NCI-H510A (cell line): ENCODE measurements at regions not wholly inside any gene's neighbourhood (a gene's known extent, or its start where the extent isn't known, plus 50 kb on each side); places are given as distances from the start of the nearest gene placed in this dataset.

Experiments
- DNase-seq: peaks from one replicate; lab custom pipeline; 2025; lab: John Stamatoyannopoulos, UW

GRCh38 chr1:62917314-62917713, 133.4 kb downstream of the ATG4C start:
- no peak for DNase-seq

DNA sequence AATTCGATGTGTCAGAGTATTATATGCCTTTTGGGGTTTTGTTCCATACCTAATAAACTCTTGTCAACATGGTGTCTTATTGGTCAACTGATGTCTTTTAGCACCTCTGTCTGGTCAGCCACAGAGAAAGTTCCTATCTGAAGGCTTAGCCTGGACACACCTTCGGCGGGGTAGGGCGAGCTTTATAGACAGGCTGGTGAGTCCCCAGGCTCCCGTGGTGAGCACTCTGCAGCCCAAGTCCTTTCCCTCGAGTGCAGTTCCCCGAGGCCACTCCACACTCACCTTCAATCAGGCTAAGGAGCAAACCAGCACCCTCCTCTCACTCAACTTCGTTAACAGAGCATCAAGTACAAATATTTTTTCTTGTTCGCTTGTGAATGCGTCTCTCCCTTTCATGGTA, 133.9 kb downstream of the ATG4C start:
- no peak for DNase-seq

DNA sequence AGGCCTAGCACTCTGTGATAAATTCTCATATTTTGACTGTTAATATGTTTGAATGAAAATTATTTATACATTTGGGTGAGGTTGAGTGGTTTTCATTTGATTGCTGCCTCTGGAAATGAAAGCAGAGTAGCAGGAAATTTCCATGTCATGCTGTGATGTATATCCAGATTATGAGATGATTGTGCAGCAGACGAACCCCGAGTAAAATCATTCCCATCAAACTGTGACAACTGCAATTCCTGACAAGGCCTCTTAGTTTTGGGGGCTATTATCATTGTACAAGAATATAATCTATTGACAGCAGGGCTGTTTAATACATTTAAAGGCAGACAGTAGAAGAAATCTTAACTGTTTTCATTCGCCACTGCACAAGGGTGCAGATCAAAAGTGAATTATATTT, 134.8 kb downstream of the ATG4C start:
- DNase-seq, result no peak

DNA sequence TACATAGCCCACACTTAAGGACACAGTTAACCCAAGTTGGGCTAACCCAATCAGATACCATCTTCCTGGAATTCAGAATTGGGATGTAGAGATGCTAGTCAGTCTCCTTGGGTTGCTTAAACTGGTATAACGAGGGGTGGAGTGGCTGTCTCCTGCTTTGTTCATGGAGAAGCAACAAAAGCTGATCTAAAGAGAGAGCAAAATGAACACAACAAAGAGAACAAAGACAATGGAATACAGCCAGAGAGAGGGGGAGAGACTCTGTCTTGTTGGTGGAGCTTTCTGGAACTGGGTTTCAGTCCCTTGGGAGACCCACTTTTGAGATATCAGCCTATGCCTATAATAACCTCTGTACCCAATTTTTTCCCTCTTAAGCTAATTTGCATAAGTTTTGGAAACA, 138.1 kb downstream of the ATG4C start:
- no peak for DNase-seq

DNA sequence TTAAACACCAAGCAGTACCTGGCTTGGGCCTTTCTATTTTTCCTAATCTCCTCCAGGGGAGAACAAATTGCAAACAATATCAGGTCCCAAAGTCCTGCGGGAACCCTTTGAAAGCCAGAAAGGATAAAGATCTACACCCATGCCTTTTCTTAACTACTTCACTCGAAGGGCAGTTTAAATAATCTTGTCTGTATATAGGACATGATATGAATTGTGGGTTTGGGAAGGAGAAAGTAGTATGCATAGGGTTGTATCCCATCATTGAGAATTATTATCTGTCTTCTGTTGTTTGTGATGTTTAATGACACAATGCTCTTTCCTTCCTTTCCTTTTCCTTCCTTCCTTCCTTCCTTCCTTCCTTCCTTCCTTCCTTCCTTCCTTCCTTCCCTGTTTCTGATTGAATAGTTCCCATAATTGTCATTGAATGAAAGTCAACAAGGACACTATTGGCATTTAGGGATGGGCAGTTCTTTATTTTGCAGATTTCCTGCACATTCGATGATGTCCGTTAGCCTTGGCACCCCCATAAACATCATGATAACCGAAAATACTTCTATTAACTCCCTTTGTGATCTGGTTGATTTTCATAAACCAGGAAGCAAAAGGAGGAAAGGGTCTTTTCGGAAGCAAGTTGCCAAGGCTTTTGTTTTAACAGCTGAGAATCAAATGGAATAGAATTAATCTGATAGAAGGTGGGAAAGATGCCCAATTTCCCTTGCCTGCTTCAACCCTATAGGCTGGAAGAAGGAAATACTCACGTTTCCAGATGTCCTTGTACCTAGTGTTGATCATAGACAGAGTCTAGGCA, 141.3 kb downstream of the ATG4C start:
- no peak for DNase-seq

DNA sequence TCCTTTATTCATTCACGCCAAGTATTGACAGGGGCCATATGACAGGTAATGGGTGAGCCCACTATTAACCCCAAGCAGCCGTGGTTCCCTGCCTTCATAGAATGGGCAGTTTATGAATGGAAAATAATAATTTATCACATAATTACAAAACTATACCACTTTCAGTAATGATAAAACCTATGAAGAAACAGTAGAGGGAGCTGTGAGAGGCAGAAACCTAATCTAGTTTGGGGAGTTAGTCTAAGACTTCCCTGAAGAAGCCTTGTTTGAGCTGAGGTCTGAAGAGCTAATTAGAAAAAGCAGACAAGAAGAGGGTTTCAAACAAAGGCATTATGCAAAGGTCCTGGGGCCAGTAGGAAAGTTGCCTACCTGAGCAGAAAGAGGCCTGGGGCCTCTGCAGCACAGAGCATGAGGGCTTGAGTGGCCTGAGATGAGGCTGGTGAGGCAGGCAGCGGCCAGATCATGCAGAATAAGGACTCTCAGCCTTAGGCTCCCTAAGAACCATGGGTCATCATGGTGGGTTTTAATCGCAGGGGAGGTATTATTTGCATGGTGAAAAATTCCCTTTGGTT, 142.8 kb downstream of the ATG4C start:
- DNase-seq, result no peak

- no peak for DNase-seq
These were observed 145.0 kb downstream of the ATG4C start for GRCh38 chr1:62928885-62929284.

DNA sequence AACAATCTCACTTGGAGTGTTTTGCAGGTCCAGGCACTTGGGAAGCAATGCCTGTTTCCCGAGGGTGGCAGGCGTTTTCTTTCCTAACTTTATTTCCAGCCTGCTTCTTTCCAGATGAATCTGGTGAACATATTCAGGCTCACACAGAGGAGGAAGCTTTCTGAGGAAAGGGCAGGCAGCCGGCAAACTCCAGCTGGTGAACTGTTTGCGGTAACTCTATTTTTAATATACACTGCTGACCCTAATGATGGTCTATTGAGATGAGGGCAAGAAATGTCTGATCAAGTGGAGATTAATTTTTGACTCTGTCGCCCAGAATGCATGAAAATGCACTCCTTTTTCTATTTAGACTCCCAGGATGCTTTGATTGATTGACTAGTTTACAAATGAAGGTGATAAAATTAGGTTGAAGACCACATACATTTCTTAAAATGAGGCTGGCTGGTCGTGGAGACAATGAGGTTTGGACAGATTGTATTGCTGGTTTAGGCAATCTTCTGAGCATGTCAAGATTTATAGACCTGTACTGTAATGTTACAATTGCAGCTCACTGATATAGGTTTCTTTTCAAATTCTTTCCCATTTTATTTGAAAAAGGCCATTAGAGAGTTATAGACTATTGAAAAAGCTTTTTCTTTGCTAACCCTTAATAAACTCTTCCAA, 153.8 kb downstream of the ATG4C start:
- DNase-seq, result no peak

DNA sequence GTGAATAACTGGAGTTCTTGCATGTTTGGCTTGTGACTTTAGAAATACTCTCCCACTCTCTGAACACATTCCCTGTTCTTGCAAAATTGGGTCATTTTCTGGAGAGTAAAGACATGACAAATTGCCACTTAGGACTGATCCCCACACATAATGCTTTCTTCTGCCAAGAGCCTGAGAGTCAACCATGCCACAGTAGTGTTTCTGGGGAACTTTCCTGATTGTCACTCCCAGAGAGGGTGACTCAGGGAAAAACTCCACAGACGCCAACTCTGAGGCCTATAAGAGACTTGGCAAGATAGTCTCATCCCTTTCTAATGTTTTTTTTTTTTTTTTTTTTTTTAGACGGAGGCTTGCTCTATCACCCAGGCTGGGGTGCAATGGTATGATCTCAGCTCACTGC, 157.8 kb downstream of the ATG4C start:
- DNase-seq, result no peak

GRCh38 chr1:62946511-62946910, 162.6 kb downstream of the ATG4C start:
- DNase-seq, result no peak

DNA sequence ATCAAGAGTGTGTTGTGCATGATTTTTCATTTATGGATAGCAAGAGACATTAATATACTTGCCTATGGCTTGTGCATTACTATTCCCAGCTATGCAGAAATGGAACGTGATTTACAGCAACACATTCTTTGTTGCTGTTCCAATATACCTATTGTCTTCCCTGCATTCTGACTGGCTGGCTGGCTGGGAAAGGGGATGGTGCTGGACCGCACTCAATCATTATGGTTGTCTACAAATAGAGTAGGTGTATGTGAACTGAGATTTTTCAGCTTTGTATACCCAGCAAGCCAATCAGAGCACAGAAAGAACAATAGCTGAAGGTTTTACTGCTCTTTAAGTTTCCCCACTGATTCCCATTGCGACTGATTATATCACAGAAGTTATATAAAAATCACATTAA, 167.5 kb downstream of the ATG4C start:
- no peak for DNase-seq

DNA sequence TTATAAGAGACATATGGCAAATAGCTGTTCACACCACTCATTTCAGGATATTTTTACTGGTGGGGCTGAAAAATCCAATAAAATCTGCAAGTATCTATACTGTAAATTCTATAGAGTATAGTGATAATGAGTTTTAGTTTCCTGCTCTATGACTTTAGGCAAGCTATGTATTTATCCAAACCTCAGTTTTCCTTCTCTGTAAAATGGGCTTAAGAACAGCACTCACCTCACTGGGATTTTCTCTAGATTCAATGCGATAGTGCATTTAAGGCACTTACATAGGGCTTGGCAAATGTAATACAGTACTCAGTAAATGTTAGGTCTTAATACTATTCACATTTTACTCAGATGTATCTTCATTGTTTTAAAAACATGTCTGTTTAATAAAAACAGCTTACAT, 168.7 kb downstream of the ATG4C start:
- DNase-seq, result no peak

DNA sequence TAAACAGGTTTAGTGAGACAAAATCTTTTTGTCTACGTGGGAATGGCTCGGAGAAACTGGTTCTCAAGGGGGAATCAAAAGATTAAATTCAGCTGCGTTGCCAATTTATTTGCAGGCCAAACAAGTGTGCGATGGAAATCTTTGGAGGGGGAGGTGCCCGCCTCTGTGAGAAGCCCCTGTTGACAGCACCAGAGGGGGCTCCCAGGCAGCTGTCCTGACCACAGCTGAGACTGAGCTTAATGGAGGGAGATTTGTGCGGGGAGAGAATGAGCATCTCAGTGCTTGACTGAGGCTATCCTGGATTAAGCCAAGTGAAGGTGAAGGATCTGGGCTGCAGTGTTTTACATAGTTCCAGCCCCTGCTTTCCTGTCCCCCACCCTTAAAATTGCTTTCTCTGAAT, 169.7 kb downstream of the ATG4C start:
- no peak for DNase-seq

GRCh38 chr1:62954758-62955157, 170.8 kb downstream of the ATG4C start:
- no peak for DNase-seq

GRCh38 chr1:62955666-62956065, 171.7 kb downstream of the ATG4C start:
- no peak for DNase-seq

GRCh38 chr1:62962014-62962812, 178.3 kb downstream of the ATG4C start:
- DNase-seq, result no peak

- no peak for DNase-seq
These were observed 179.2 kb downstream of the ATG4C start for GRCh38 chr1:62962901-62963776.

DNA sequence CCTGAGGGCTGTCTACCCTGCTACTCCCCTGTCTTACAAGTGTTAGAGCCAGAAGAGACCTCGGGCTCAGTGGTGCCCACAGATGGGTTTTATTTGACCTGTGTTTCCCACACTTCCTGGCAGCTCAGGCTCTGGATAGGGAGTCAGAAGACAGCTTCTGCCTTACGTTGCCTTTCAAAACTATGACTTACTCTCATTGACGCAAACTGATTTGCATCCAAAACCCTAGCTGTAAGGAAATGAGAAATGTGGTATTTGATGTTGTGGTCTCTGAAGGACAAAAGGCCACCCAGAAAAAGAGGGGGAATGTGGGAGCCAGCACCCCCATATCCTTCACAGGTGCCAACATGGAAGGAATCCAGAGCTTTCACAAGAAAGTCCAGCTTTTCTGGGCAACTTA, 180.2 kb downstream of the ATG4C start:
- DNase-seq, result no peak

GRCh38 chr1:62967031-62967430, 183.1 kb downstream of the ATG4C start:
- DNase-seq, result no peak

- no peak for DNase-seq
These were observed 193.4 kb downstream of the ATG4C start for GRCh38 chr1:62977366-62977765.

DNA sequence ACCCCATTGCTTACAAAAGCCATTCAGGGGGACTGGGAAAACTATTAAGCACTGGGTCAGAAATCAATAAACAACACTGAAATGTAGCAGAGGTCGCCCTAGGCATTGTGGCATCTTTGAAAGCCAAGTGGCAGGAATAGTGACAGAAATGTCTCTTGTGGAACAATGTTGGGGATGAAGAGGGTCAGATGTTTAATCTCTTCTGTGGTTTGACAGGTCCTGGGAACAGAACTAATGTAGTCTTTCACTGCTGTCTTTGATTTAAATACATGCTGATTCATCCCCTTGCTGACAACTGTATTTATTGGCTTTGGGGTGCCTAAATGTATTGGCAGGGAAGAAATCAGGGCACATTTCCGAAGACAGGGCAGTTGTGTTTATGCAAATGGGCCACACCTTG, 194.8 kb downstream of the ATG4C start:
- DNase-seq, result no peak

- no peak for DNase-seq
These were observed 197.5 kb downstream of the ATG4C start for GRCh38 chr1:62981434-62981833.
